Stomach (tissue), 4 donors: ENCODE measurements at regions not wholly inside any gene's neighbourhood (a gene's known extent, or its start where the extent isn't known, plus 50 kb on each side); places are given as distances from the start of the nearest gene placed in this dataset.

Experiments used
- EP300 ChIP-seq: sonication (generic); formaldehyde crosslinking; IDR thresholded peaks from one replicate; pipeline ENCODE4 v1.6.1; 2017; ENCODE audit warnings: antibody characterized with exemption
- POLR2A ChIP-seq, 4 donors: fragments of 450-650 bp; IDR thresholded peaks; one replicate each; pipeline ENCODE4 v1.6.1; 2016; ENCODE audit warnings: antibody characterized with exemption in 4 of 4, control low read depth in 2 of 4, mild to moderate bottlenecking in 1 of 4, moderate library complexity in 1 of 4
- POLR2AphosphoS5 ChIP-seq, 3 donors: sonication (generic); formaldehyde crosslinking; IDR thresholded peaks; one replicate each; pipeline ENCODE4 v1.6.1; 2016; ENCODE audit warnings: antibody characterized with exemption in 3 of 3
- TF ChIP-seq, protein P1 (sequence below), 7 experiments: fragments of 450-650 bp in 4 of 7; fragments of 200-600 bp in 3 of 7; sonication (generic) in 3 of 7; IDR thresholded peaks; one replicate each; pipeline ENCODE4 v1.5.1; 2016 to 2019; ENCODE audit warnings: antibody characterized with exemption in 7 of 7, control low read depth in 2 of 7, mild to moderate bottlenecking in 1 of 7

DNA sequence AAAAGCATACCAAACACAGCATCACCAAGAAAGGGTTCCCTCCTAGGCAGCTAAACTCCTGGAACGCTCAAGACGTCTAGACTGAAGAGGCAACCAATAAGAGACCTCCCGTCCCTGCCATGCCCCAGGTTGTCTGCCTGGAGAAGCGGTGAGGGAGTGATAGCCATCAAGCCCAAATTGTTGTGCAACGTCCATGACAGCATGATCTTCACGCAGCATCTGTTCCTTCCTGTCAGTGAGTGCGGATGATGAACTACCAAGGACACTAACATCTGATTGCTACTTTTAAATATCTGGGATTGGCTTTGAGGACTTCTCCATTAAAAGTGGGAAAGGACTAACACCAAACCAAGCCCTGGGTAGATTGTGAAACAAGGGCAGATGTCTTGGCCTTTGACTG is 149.7 kb downstream of the TXNL1 start:
- TF ChIP-seq, protein P1, sequence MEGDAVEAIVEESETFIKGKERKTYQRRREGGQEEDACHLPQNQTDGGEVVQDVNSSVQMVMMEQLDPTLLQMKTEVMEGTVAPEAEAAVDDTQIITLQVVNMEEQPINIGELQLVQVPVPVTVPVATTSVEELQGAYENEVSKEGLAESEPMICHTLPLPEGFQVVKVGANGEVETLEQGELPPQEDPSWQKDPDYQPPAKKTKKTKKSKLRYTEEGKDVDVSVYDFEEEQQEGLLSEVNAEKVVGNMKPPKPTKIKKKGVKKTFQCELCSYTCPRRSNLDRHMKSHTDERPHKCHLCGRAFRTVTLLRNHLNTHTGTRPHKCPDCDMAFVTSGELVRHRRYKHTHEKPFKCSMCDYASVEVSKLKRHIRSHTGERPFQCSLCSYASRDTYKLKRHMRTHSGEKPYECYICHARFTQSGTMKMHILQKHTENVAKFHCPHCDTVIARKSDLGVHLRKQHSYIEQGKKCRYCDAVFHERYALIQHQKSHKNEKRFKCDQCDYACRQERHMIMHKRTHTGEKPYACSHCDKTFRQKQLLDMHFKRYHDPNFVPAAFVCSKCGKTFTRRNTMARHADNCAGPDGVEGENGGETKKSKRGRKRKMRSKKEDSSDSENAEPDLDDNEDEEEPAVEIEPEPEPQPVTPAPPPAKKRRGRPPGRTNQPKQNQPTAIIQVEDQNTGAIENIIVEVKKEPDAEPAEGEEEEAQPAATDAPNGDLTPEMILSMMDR (IDR thresholded peaks at IDR 0.05): no peak
- TF ChIP-seq POLR2A (IDR thresholded peaks at IDR 0.05) (no peak), POLR2AphosphoS5 (IDR thresholded peaks at IDR 0.05) (no peak), EP300 (no peak)
